HG03039 (cell line): ENCODE measurements at regions not wholly inside any gene's neighbourhood (a gene's known extent, or its start where the extent isn't known, plus 50 kb on each side); places are given as distances from the start of the nearest gene placed in this dataset.
"Not testable (repeated sequence)": the region's sequence is repeated elsewhere in the genome, so short reads cannot be mapped to it uniquely, and the experiment has no call there.

Experiments
- ATAC-seq: cut with Tn5 transposase; IDR thresholded peaks from one replicate; pipeline ENCODE4 v1.9.1; 2021; ENCODE audit warnings: mild to moderate bottlenecking, moderate library complexity; ENCODE audit not compliant: unreplicated experiment

GRCh38 chr2:64250063-64250462 is 105.8 kb upstream of the PELI1 start:
- no peak for ATAC-seq

- no peak for ATAC-seq
Observed at GRCh38 chr2:64250751-64251423, 106.7 kb upstream of the PELI1 start.

GRCh38 chr2:64251497-64252250 is 107.5 kb upstream of the PELI1 start:
- ATAC-seq, result no peak

GRCh38 chr2:64252251-64252978 is 108.2 kb upstream of the PELI1 start:
- not testable (repeated sequence) for ATAC-seq

GRCh38 chr2:64253421-64253820 is 109.2 kb upstream of the PELI1 start:
- not testable (repeated sequence) for ATAC-seq

- no peak for ATAC-seq
Observed at GRCh38 chr2:64258566-64258965, 114.3 kb upstream of the PELI1 start.

- ATAC-seq, result no peak
Observed at GRCh38 chr2:64259312-64259711, 115.1 kb upstream of the PELI1 start.

- ATAC-seq, result no peak
Observed at GRCh38 chr2:64260093-64260803, 116.0 kb upstream of the PELI1 start.

GRCh38 chr2:64260817-64261216 is 116.6 kb upstream of the PELI1 start:
- peak; percentile 88 for ATAC-seq

GRCh38 chr2:64262071-64262470 is 117.9 kb upstream of the PELI1 start:
- ATAC-seq, result no peak

GRCh38 chr2:64262816-64263215 is 118.6 kb upstream of the PELI1 start:
- ATAC-seq, result no peak

- ATAC-seq, result no peak
Observed at GRCh38 chr2:64263315-64263714, 119.1 kb upstream of the PELI1 start.

GRCh38 chr2:64267699-64268098 is 123.5 kb upstream of the PELI1 start:
- ATAC-seq, result no peak

- no peak for ATAC-seq
Observed at GRCh38 chr2:64268330-64269048, 124.3 kb upstream of the PELI1 start.

- ATAC-seq, result no peak
Observed at GRCh38 chr2:64273524-64274398, 129.5 kb upstream of the PELI1 start.

- ATAC-seq, result no peak
Observed at GRCh38 chr2:64274399-64275173, 130.4 kb upstream of the PELI1 start.

- no peak for ATAC-seq
Observed at GRCh38 chr2:64275174-64275466, 130.9 kb upstream of the PELI1 start.

- no peak for ATAC-seq
Observed at GRCh38 chr2:64276417-64277095, 132.3 kb upstream of the PELI1 start.
